KG1 (cell line): ENCODE measurements at regions not wholly inside any gene's neighbourhood (a gene's known extent, or its start where the extent isn't known, plus 50 kb on each side); places are given as distances from the start of the nearest gene placed in this dataset.
"Not testable (repeated sequence)": the region's sequence is repeated elsewhere in the genome, so short reads cannot be mapped to it uniquely, and the experiment has no call there.

Source experiments
- DNase-seq: peaks from one replicate; lab custom pipeline; 2025; lab: John Stamatoyannopoulos, UW

- no peak for DNase-seq
Measured at GRCh38 chr2:180291552-180292421, 284.7 kb upstream of the CWC22 start.

- no peak for DNase-seq
Measured at GRCh38 chr2:180291060-180291459, 284.0 kb upstream of the CWC22 start.

GRCh38 chr2:180289627-180290026 lies 282.5 kb upstream of the CWC22 start:
- DNase-seq: no peak

GRCh38 chr2:180279581-180279980 lies 272.5 kb upstream of the CWC22 start:
- no peak for DNase-seq

GRCh38 chr2:180276733-180277132 lies 269.6 kb upstream of the CWC22 start:
- DNase-seq: no peak

GRCh38 chr2:180268006-180268405 lies 260.9 kb upstream of the CWC22 start:
- no peak for DNase-seq

GRCh38 chr2:180261976-180262375 lies 254.9 kb upstream of the CWC22 start:
- no peak for DNase-seq

- DNase-seq: no peak
Measured at GRCh38 chr2:180258579-180258978, 251.5 kb upstream of the CWC22 start.

GRCh38 chr2:180258041-180258537 lies 251.0 kb upstream of the CWC22 start:
- DNase-seq: no peak

GRCh38 chr2:180257247-180257646 lies 250.2 kb upstream of the CWC22 start:
- no peak for DNase-seq

GRCh38 chr2:180255981-180256380 lies 248.9 kb upstream of the CWC22 start:
- DNase-seq: no peak

- DNase-seq: no peak
Measured at GRCh38 chr2:180254872-180255271, 247.8 kb upstream of the CWC22 start.

- no peak for DNase-seq
Measured at GRCh38 chr2:180247658-180248057, 240.6 kb upstream of the CWC22 start.

- DNase-seq: no peak
Measured at GRCh38 chr2:180246268-180246667, 239.2 kb upstream of the CWC22 start.

GRCh38 chr2:180240774-180241173 lies 233.7 kb upstream of the CWC22 start:
- no peak for DNase-seq

- no peak for DNase-seq
Measured at GRCh38 chr2:180238729-180239128, 231.6 kb upstream of the CWC22 start.

- not testable (repeated sequence) for DNase-seq
Measured at GRCh38 chr2:180236061-180236460, 229.0 kb upstream of the CWC22 start.

GRCh38 chr2:180235506-180235905 lies 228.4 kb upstream of the CWC22 start:
- not testable (repeated sequence) for DNase-seq

GRCh38 chr2:180234991-180235390 lies 227.9 kb upstream of the CWC22 start:
- not testable (repeated sequence) for DNase-seq

- DNase-seq: no peak
Measured at GRCh38 chr2:180231015-180231414, 223.9 kb upstream of the CWC22 start.

GRCh38 chr2:180227461-180227860 lies 220.4 kb upstream of the CWC22 start:
- no peak for DNase-seq

- DNase-seq: no peak
Measured at GRCh38 chr2:180225118-180225517, 218.0 kb upstream of the CWC22 start.

- DNase-seq: no peak
Measured at GRCh38 chr2:180222644-180223043, 215.5 kb upstream of the CWC22 start.

- DNase-seq: no peak
Measured at GRCh38 chr2:180219491-180219890, 212.4 kb upstream of the CWC22 start.
